Right forelimb (tissue), 1 donor: ENCODE measurements at regions not wholly inside any gene's neighbourhood (a gene's known extent, or its start where the extent isn't known, plus 50 kb on each side); places are given as distances from the start of the nearest gene placed in this dataset.
"Not testable (repeated sequence)": the region's sequence is repeated elsewhere in the genome, so short reads cannot be mapped to it uniquely, and the experiment has no call there.

Experiments
- DNase-seq: peaks from one replicate; pipeline ENCODE4 v3.0.0-alpha.2; 2018

GRCh38 chr1:82073071-82073470 lies 272.3 kb downstream of the ADGRL2 start:
- no peak for DNase-seq

GRCh38 chr1:82065916-82066315 lies 265.2 kb downstream of the ADGRL2 start:
- no peak for DNase-seq

GRCh38 chr1:82064691-82065090 lies 264.0 kb downstream of the ADGRL2 start:
- no peak for DNase-seq

GRCh38 chr1:82062206-82062605 lies 261.5 kb downstream of the ADGRL2 start:
- no peak for DNase-seq

- DNase-seq = no peak
Measured at GRCh38 chr1:82059959-82060358, 259.2 kb downstream of the ADGRL2 start.

- no peak for DNase-seq
Measured at GRCh38 chr1:82057011-82057410, 256.3 kb downstream of the ADGRL2 start.

GRCh38 chr1:82055375-82055774 lies 254.6 kb downstream of the ADGRL2 start:
- DNase-seq = not testable (repeated sequence)

GRCh38 chr1:82052563-82052962 lies 251.8 kb downstream of the ADGRL2 start:
- DNase-seq = no peak

GRCh38 chr1:82048596-82048995 lies 247.9 kb downstream of the ADGRL2 start:
- no peak for DNase-seq

- DNase-seq = no peak
Measured at GRCh38 chr1:82045221-82045620, 244.5 kb downstream of the ADGRL2 start.

- DNase-seq = no peak
Measured at GRCh38 chr1:82044536-82044935, 243.8 kb downstream of the ADGRL2 start.

GRCh38 chr1:82044111-82044510 lies 243.4 kb downstream of the ADGRL2 start:
- DNase-seq = no peak

- no peak for DNase-seq
Measured at GRCh38 chr1:82042306-82043060, 241.7 kb downstream of the ADGRL2 start.
